OCI-LY7 (cell line): ENCODE measurements at regions not wholly inside any gene's neighbourhood (a gene's known extent, or its start where the extent isn't known, plus 50 kb on each side); places are given as distances from the start of the nearest gene placed in this dataset.
"Not testable (repeated sequence)": the region's sequence is repeated elsewhere in the genome, so short reads cannot be mapped to it uniquely, and the experiment has no call there.

Experiments used
- BruUV-seq: library from RNA; stranded (reverse); fragments of 400-500 nt; replicated peaks from 2 replicates; lab custom pipeline; 2021; lab: Mats Ljungman, UMichigan
- CTCF ChIA-PET: fragments of 300-600 bp; sonication (Branson Sonifier 250); formaldehyde crosslinking; loops from one replicate; lab custom pipeline; 2022; ENCODE audit warnings: antibody characterized with exemption; ENCODE audit not compliant: unreplicated experiment; lab: Charles Lee
- POLR2A ChIA-PET: fragments of 300-600 bp; sonication (Branson Sonifier 250); formaldehyde crosslinking; loops from one replicate; lab custom pipeline; 2022; ENCODE audit warnings: antibody characterized with exemption; lab: Charles Lee
- DNase-seq: peaks from one replicate; pipeline ENCODE4 v3.0.0-alpha.2; 2015; ENCODE audit warnings: low spot score
- H2AFZ ChIP-seq: fragments of 200-600 bp; sonication (generic), shearing (Covaris generic); 2 replicates; pipeline ENCODE4 v1.6.1; 2014; ENCODE audit warnings: mild to moderate bottlenecking, antibody characterized with exemption, low read length, moderate library complexity
- H3K27ac ChIP-seq: fragments of 200-600 bp; sonication (generic); 2 replicates; pipeline ENCODE4 v1.5.1; 2014; ENCODE audit warnings: mixed run types, low read depth, mild to moderate bottlenecking, moderate library complexity, low read length, inconsistent platforms; ENCODE audit not compliant: poor library complexity, severe bottlenecking
- H3K36me3 ChIP-seq: fragments of 200-600 bp; sonication (generic); 2 replicates; pipeline ENCODE4 v1.6.1; 2014; ENCODE audit warnings: mild to moderate bottlenecking, antibody characterized with exemption, low read length, moderate library complexity, mixed read lengths; ENCODE audit not compliant: insufficient read depth
- H3K4me1 ChIP-seq: fragments of 200-600 bp; sonication (generic); 2 replicates; pipeline ENCODE4 v1.5.1; 2014; ENCODE audit warnings: mild to moderate bottlenecking, low read length; ENCODE audit not compliant: insufficient read depth, poor library complexity, severe bottlenecking
- H3K4me2 ChIP-seq: fragments of 200-600 bp; sonication (generic); 2 replicates; pipeline ENCODE4 v1.6.1; 2014; ENCODE audit warnings: mild to moderate bottlenecking, low read length
- H3K4me3 ChIP-seq: fragments of 200-600 bp; sonication (generic); 2 replicates; pipeline ENCODE4 v1.5.1; 2014; ENCODE audit warnings: mild to moderate bottlenecking, low read depth, low read length; ENCODE audit not compliant: poor library complexity, severe bottlenecking
- H3K79me2 ChIP-seq: fragments of 200-600 bp; sonication (generic); 2 replicates; pipeline ENCODE4 v1.6.1; 2016; ENCODE audit warnings: low read depth, mild to moderate bottlenecking, low read length, moderate library complexity, mixed read lengths; ENCODE audit not compliant: insufficient read depth
- H3K9me2 ChIP-seq: fragments of 200-600 bp; sonication (generic); 2 replicates; pipeline ENCODE4 v1.6.1; 2016; ENCODE audit warnings: mild to moderate bottlenecking, low read length, mixed read lengths; ENCODE audit not compliant: insufficient read depth
- H3K9me3 ChIP-seq: fragments of 200-600 bp; sonication (generic); 2 replicates; pipeline ENCODE4 v1.6.1; 2014; ENCODE audit warnings: mild to moderate bottlenecking, mixed run types, low read length, mixed read lengths
- H4K20me1 ChIP-seq: fragments of 200-600 bp; sonication (generic); 2 replicates; pipeline ENCODE4 v1.6.1; 2014; ENCODE audit warnings: mild to moderate bottlenecking, antibody characterized with exemption, low read length, moderate library complexity, mixed read lengths; ENCODE audit not compliant: insufficient read depth
- EZH2phosphoT487 ChIP-seq: fragments of 200-600 bp; sonication (generic); IDR thresholded peaks from 2 replicates; pipeline ENCODE4 v1.6.1; 2018; ENCODE audit warnings: low read depth, borderline replicate concordance, mild to moderate bottlenecking, mixed run types, antibody characterized with exemption, low read length, moderate library complexity, mixed read lengths
- intact Hi-C: fragments of 100-400 bp; cut with micrococcal nuclease; formaldehyde crosslinking; loops from one replicate; pipeline ENCODE4 v1.10.0; 2022; ENCODE audit not compliant: unreplicated experiment
- TF ChIP-seq, protein P1 (sequence below): fragments of 200-600 bp; sonication (generic); conservative IDR thresholded peaks from 2 replicates; pipeline ENCODE4 v1.5.1; 2014; ENCODE audit warnings: mild to moderate bottlenecking, antibody characterized with exemption, low read length, moderate library complexity, mixed read lengths

- TF ChIP-seq, protein P1, sequence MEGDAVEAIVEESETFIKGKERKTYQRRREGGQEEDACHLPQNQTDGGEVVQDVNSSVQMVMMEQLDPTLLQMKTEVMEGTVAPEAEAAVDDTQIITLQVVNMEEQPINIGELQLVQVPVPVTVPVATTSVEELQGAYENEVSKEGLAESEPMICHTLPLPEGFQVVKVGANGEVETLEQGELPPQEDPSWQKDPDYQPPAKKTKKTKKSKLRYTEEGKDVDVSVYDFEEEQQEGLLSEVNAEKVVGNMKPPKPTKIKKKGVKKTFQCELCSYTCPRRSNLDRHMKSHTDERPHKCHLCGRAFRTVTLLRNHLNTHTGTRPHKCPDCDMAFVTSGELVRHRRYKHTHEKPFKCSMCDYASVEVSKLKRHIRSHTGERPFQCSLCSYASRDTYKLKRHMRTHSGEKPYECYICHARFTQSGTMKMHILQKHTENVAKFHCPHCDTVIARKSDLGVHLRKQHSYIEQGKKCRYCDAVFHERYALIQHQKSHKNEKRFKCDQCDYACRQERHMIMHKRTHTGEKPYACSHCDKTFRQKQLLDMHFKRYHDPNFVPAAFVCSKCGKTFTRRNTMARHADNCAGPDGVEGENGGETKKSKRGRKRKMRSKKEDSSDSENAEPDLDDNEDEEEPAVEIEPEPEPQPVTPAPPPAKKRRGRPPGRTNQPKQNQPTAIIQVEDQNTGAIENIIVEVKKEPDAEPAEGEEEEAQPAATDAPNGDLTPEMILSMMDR = no peak
- no peak for TF ChIP-seq EZH2phosphoT487
- Histone ChIP-seq H3K9me2 (no peaks in the 10 kb centered on the region), H2AFZ (no peak overlapping the region), H3K4me3 (no peak overlapping the region), H3K36me3 (no peaks in the 10 kb centered on the region), H4K20me1 (no peaks in the 10 kb centered on the region), H3K79me2 (no peaks in the 10 kb centered on the region), H3K27ac (no peak overlapping the region), H3K9me3 (no peaks in the 10 kb centered on the region), H3K4me2 (no peak overlapping the region), H3K4me1 (no peaks in the 10 kb centered on the region)
- DNase-seq = no peak
- ChIA-PET POLR2A (interaction anchor here (0.6 to 1.2 kb wide), 4 partner anchors 10 to 81 kb away, joined by 4 to 5 read pairs (median 4); no protein-coding TSS in a partner anchor), CTCF (no interaction called here)
- no TSS peak for BruUV-seq
- intact Hi-C loops = no loop called here
These were observed 228.5 kb upstream of the KRR1 start for GRCh38 chr12:75739912-75740311.

GRCh38 chr12:75739098-75739497 lies 227.7 kb upstream of the KRR1 start:
- POLR2A ChIA-PET = interaction anchor here (0.6 to 1.7 kb wide), 2 partner anchors 13 to 80 kb away, joined by 3 to 4 read pairs; no protein-coding TSS in a partner anchor
- DNase-seq, H3K27ac ChIP-seq, H3K4me3 ChIP-seq, BruUV-seq, CTCF ChIA-PET, H2AFZ ChIP-seq, H3K9me2 ChIP-seq, H3K79me2 ChIP-seq, H3K9me3 ChIP-seq, intact Hi-C loops, H3K36me3 ChIP-seq, H4K20me1 ChIP-seq, H3K4me1 ChIP-seq, H3K4me2 ChIP-seq: not testable (repeated sequence)

DNA sequence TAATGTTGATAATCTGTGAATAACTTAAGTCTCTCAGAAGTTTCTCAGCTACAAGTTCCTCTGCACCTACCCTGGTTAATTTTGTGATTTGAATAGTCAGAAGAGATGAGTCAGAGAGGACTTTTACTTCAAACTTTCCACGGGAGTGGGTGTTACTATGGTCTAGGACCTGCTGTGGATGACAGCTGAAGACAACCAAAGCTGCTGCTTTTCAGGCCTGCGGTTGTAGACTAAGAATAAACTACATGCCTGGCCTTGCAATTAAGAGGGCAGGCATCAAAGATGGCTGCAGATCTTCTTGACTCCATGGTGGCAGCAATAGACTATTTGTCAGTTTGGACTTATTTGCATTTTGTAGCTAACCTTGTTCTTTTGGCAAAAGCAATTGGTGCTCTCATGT lies 227.1 kb upstream of the KRR1 start:
- ChIA-PET CTCF (no interaction called here), POLR2A (interaction anchor here (0.6 to 1.7 kb wide), 6 partner anchors 8 to 727 kb away, joined by 3 read pairs; no protein-coding TSS in a partner anchor)

More for the DNA sequence above, 227.1 kb upstream of the KRR1 start:
- no TSS peak for BruUV-seq
- no peak overlapping the region for H3K4me2 ChIP-seq
- no peaks in the 10 kb centered on the region for H3K9me3 ChIP-seq
- H4K20me1 ChIP-seq = no peaks in the 10 kb centered on the region
- H3K36me3 ChIP-seq = no peaks in the 10 kb centered on the region
- H3K27ac ChIP-seq = no peak overlapping the region
- H3K4me3 ChIP-seq = no peak overlapping the region
- no peak for DNase-seq
- intact Hi-C loops = no loop called here
- TF ChIP-seq EZH2phosphoT487 = no peak
- TF ChIP-seq, protein P1 = no peak
- no peaks in the 10 kb centered on the region for H3K9me2 ChIP-seq
- no peaks in the 10 kb centered on the region for H3K79me2 ChIP-seq
- no peaks in the 10 kb centered on the region for H3K4me1 ChIP-seq
- H2AFZ ChIP-seq = no peak overlapping the region
